Loucy (cell line): ENCODE measurements at regions not wholly inside any gene's neighbourhood (a gene's known extent, or its start where the extent isn't known, plus 50 kb on each side); places are given as distances from the start of the nearest gene placed in this dataset.
A peak's percentile ranks its signal among the peaks of the same experiment; 100 is the strongest.

Experiments
- CTCF ChIP-seq: fragments of 200-600 bp; sonication (generic); conservative IDR thresholded peaks from 2 replicates; pipeline ENCODE4 v1.5.1; 2014; ENCODE audit warnings: mild to moderate bottlenecking, antibody characterized with exemption, low read length
- EZH2phosphoT487 ChIP-seq: fragments of 200-600 bp; IDR thresholded peaks from 2 replicates; pipeline ENCODE4 v1.6.1; 2018; ENCODE audit warnings: antibody characterized with exemption, mild to moderate bottlenecking, moderate library complexity, borderline replicate concordance

GRCh38 chr5:123937230-123937629, 425.3 kb downstream of the CSNK1G3 start:
- TF ChIP-seq CTCF (peak; percentile 55), EZH2phosphoT487 (no peak)
